ENCODE measurements at regions not wholly inside any gene's neighbourhood (a gene's known extent, or its start where the extent isn't known, plus 50 kb on each side); places are given as distances from the start of the nearest gene placed in this dataset. TPM values are rescaled to one million over a fixed set of nuclear protein-coding genes. Genes with fewer than 3 reads are reported as not detected.
A peak's percentile ranks its signal among the peaks of the same experiment; 100 is the strongest.
"Not testable (repeated sequence)": the region's sequence is repeated elsewhere in the genome, so short reads cannot be mapped to it uniquely, and the experiment has no call there.

DNA sequence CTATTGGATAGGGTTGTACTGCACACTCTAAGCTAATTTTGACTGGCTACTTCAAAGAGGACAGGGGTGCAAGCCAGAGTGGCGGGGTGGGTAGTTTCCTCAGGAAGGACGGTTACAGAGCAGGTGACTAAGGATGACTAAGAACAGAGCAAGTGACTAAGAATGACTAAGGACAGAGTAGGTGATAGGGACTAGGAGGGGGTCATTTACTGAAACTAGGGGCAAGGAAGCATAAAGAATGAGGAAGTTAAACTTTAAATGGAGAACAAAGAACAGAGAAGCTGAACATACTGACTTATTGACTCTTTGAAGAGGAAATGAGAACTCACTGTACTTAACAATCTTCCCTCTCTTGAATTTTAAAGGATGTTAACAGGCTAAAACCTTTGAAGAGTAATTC lies 414.4 kb downstream of the FOXD4L5 start:
- intact Hi-C loops (cut with micrococcal nuclease); H3K9ac ChIP-seq (ENCODE audit: insufficient read depth in 1 of 2, low read depth in 2 of 2, low read length in 2 of 2); FAIRE-seq; POLR2A ChIA-PET; H3K9me1 ChIP-seq (ENCODE audit: control insufficient read depth, insufficient read depth, low read length); BruUV-seq (replicated peaks); H3K36me3 ChIP-seq (ENCODE audit: control insufficient read depth, insufficient read depth, low read length); H3K4me2 ChIP-seq (ENCODE audit: insufficient read depth, low read length); H3K4me3 ChIP-seq; H3K4me1 ChIP-seq (replicated peaks in 1 of 2; ENCODE audit: control insufficient read depth in 2 of 2, insufficient read depth in 2 of 2, low read length in 2 of 2); H4K20me1 ChIP-seq (replicated peaks; ENCODE audit: control insufficient read depth, insufficient read depth, low read length); H3K9me3 ChIP-seq (replicated peaks; ENCODE audit: control insufficient read depth, insufficient read depth, low read depth, low read length); ATAC-seq; H3K27ac ChIP-seq (ENCODE audit: extremely low read depth, low read depth, low read length); H2AFZ ChIP-seq (ENCODE audit: low read depth, low read length); H3K27me3 ChIP-seq (ENCODE audit: control insufficient read depth in 2 of 2, insufficient read depth in 2 of 2, low read length in 2 of 2); in situ Hi-C loops (cut with MboI); H3K79me2 ChIP-seq (ENCODE audit: control insufficient read depth, insufficient read depth, low read length); CTCF ChIA-PET (ENCODE audit: low intra/inter-chr PET ratio): not testable (repeated sequence)
- WGBS (ENCODE audit: insufficient coverage, low coverage, missing lambda C conversion rate): no CpG with 5 or more reads among the region's 2 CpGs
- DNase-seq (ENCODE audit: extremely low read depth in 1 of 4, low spot score in 3 of 4): peak in 1 of 4 experiments; percentile 0
- 0 out of 2 replicates have a peak, but pooled peaks have one; percentile 3 for TF ChIP-seq NFE2 (IDR thresholded peaks at IDR 0.05; ENCODE audit: low read depth)
- peak; percentile 59; the same call in 1 of the 2 replicates for TF ChIP-seq FOSL1 (tag; conservative IDR thresholded peaks at IDR 0.05)

Small RNA genes in the stretch of these regions (small RNA-seq; reads per million reads assigned to genes)
- not detected for gene RNU6-1293P
